HFFc6 (cell line): ENCODE measurements at regions not wholly inside any gene's neighbourhood (a gene's known extent, or its start where the extent isn't known, plus 50 kb on each side); places are given as distances from the start of the nearest gene placed in this dataset.
A peak's percentile ranks its signal among the peaks of the same experiment; 100 is the strongest.

ENCODE experiments used
- DNase-seq: peaks from one replicate; pipeline ENCODE4 v3.0.0-alpha.2; 2018
- H3K27ac Mint-ChIP-seq: 2 replicates; pipeline ENCODE4 v1.8.0; 2020; ENCODE audit warnings: mild to moderate bottlenecking, mixed read lengths
- H3K27me3 Mint-ChIP-seq: 2 replicates; pipeline ENCODE4 v1.8.0; 2021; ENCODE audit warnings: mild to moderate bottlenecking, moderate library complexity, mixed read lengths; ENCODE audit not compliant: insufficient read depth
- H3K36me3 Mint-ChIP-seq: 2 replicates; pipeline ENCODE4 v1.8.0; 2021; ENCODE audit warnings: low read depth, mixed read lengths
- H3K4me1 Mint-ChIP-seq: 2 replicates; pipeline ENCODE4 v1.8.0; 2020; ENCODE audit warnings: low read depth, mixed read lengths
- H3K4me3 Mint-ChIP-seq: 2 replicates; pipeline ENCODE4 v1.8.0; 2020; ENCODE audit warnings: mild to moderate bottlenecking, moderate library complexity, mixed read lengths
- H3K9me3 Mint-ChIP-seq: 2 replicates; pipeline ENCODE4 v1.8.0; 2020; ENCODE audit warnings: mild to moderate bottlenecking, mixed read lengths
- CTCF ChIP-seq: fragments of 200-600 bp; sonication (generic); IDR thresholded peaks from 2 replicates; pipeline ENCODE4 v1.5.0; 2021; ENCODE audit warnings: antibody characterized with exemption, mild to moderate bottlenecking

DNA sequence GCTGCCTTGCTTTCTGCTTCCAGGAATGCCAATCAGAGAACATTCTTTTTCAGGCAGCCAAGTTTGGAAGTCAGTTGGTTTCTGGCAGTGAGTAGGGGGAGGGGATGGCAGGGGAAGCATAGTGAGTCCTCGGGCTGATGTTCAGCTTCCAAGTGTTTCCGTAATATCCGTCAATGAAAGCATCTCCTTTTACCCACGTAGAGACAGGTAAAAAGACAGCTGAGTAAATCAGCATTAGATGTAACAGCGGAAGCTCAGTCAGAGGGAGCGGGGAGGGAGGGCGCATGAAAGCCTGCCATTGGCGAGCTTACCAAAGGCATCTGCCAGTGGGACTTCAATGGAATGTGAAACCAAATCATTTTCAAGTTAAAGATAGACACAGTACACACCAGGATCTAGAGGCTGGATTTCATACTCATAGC lies 117.1 kb upstream of the DTNA start:
- no peaks in the 10 kb centered on the region for H3K27me3 Mint-ChIP-seq
- H3K9me3 Mint-ChIP-seq = no peaks in the 10 kb centered on the region
- H3K36me3 Mint-ChIP-seq = no peaks in the 10 kb centered on the region
- H3K27ac Mint-ChIP-seq = no peak overlapping the region
- peak overlapping the region; percentile 62; the same call in 1 of the 2 replicates for H3K4me3 Mint-ChIP-seq
- DNase-seq = peak; percentile 13
- no peaks in the 10 kb centered on the region for H3K4me1 Mint-ChIP-seq
- no peak for TF ChIP-seq CTCF

DNA sequence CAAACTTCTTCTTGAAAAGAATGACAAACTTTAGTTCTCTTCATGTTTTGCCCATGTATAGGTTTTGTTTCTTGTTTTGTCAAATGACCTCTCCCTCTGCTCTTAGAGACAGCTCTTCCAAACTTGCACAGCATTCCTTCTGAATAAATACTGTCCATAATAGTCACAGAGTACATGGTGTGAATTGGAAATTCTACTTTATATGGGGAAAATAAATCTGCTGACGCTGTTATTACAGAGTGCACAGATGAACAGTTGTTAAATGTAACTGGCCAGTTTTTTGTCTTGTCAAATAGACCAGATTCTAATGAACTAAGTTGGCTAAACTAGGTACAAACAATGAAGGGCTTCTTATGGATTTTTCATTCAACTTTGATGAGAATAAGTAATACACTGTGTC lies 115.8 kb upstream of the DTNA start:
- Mint-ChIP-seq H3K9me3 (no peaks in the 10 kb centered on the region), H3K4me1 (no peaks in the 10 kb centered on the region), H3K36me3 (no peaks in the 10 kb centered on the region), H3K27ac (no peak overlapping the region), H3K27me3 (no peaks in the 10 kb centered on the region), H3K4me3 (no peak overlapping the region)
- DNase-seq = no peak
- no peak for TF ChIP-seq CTCF

DNA sequence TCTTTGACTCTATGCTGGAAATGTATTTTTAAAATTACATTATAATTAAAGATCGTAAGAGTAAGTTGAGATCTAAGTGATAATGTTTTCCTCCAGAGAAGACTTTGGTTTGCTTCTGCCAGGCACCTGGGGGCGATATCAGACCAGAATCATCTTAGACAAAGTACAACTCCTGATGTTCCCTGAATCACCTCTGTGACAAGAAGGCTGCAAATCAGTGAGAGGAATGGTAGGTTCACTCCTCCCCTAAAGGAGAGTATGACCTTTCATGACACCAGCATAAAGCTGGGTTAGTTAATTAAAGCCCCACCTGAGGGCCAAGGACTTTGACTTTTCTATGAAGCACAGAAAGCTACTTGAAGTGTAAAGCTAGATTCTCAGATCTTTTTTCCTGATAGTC lies 114.4 kb upstream of the DTNA start:
- H3K9me3 Mint-ChIP-seq = no peaks in the 10 kb centered on the region
- TF ChIP-seq CTCF = no peak; the same call in 1 of the 2 replicates
- H3K36me3 Mint-ChIP-seq = no peaks in the 10 kb centered on the region
- peak; percentile 17 for DNase-seq
- H3K4me1 Mint-ChIP-seq = no peaks in the 10 kb centered on the region
- H3K27ac Mint-ChIP-seq = no peak overlapping the region
- H3K27me3 Mint-ChIP-seq = no peaks in the 10 kb centered on the region
- H3K4me3 Mint-ChIP-seq = no peak overlapping the region

DNA sequence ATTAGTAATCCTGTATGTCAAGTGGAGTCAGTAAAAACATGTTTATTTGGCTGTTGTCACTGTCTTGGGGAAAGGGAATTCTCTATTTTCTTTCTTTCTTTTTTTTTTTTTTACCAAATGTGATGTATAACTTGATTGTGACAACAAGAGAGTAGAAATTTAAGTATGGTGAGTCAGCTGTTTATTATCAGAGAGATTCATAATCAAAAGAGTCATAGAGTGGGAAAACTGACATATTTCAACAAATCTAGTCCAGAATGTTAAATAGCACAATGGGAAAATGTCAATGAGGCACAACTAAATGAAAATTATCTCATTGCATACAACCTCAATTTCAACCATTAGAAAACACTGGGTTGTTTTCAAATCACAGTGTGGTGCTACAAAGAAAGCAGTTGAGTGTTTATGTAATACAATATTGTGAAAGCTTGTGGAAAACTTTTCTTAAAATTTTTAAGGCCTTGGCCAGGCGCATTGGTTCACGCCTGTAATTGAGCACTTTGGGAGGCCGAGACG lies 111.9 kb upstream of the DTNA start:
- no peaks in the 10 kb centered on the region for H3K36me3 Mint-ChIP-seq
- no peak for DNase-seq

GRCh38 chr18:34600158-34600557 lies 109.9 kb upstream of the DTNA start:
- no peak for DNase-seq
- no peaks in the 10 kb centered on the region for H3K27me3 Mint-ChIP-seq
- no peak for TF ChIP-seq CTCF
- no peaks in the 10 kb centered on the region for H3K9me3 Mint-ChIP-seq
- H3K4me1 Mint-ChIP-seq = no peaks in the 10 kb centered on the region
- no peaks in the 10 kb centered on the region for H3K36me3 Mint-ChIP-seq
- no peak overlapping the region for H3K27ac Mint-ChIP-seq
- H3K4me3 Mint-ChIP-seq = no peak overlapping the region

More for the DNA sequence above, 111.9 kb upstream of the DTNA start:
- H3K27ac Mint-ChIP-seq = no peak overlapping the region
- no peaks in the 10 kb centered on the region for H3K27me3 Mint-ChIP-seq
- no peaks in the 10 kb centered on the region for H3K4me1 Mint-ChIP-seq
- H3K4me3 Mint-ChIP-seq = no peak overlapping the region
- no peaks in the 10 kb centered on the region for H3K9me3 Mint-ChIP-seq
- TF ChIP-seq CTCF = no peak
